T-helper 2 cell treated with Interferon-gamma antibody and Interleukin-4, amounts not matched to agents 5 μg/mL and 100 μg/mL, for 36 hours (primary cell): ENCODE measurements at regions not wholly inside any gene's neighbourhood (a gene's known extent, or its start where the extent isn't known, plus 50 kb on each side); places are given as distances from the start of the nearest gene placed in this dataset.

Source experiments
- DNase-seq: peaks from one replicate; pipeline ENCODE4 v3.0.0; 2021; ENCODE audit warnings: low spot score
- H3K27ac Mint-ChIP-seq: one replicate; pipeline ENCODE4 v1.8.0; 2021; ENCODE audit warnings: mild to moderate bottlenecking, mixed read lengths
- H3K27me3 Mint-ChIP-seq: one replicate; pipeline ENCODE4 v1.8.0; 2021; ENCODE audit warnings: low read depth, mixed read lengths
- H3K36me3 Mint-ChIP-seq: one replicate; pipeline ENCODE4 v1.8.0; 2021; ENCODE audit warnings: low read depth, mixed read lengths
- H3K4me1 Mint-ChIP-seq: one replicate; pipeline ENCODE4 v1.8.0; 2021; ENCODE audit warnings: low read depth, mixed read lengths
- H3K4me3 Mint-ChIP-seq: one replicate; pipeline ENCODE4 v1.8.0; 2022; ENCODE audit warnings: mild to moderate bottlenecking, moderate library complexity, mixed read lengths
- H3K9me3 Mint-ChIP-seq: one replicate; pipeline ENCODE4 v1.8.0; 2021; ENCODE audit warnings: mixed read lengths

DNA sequence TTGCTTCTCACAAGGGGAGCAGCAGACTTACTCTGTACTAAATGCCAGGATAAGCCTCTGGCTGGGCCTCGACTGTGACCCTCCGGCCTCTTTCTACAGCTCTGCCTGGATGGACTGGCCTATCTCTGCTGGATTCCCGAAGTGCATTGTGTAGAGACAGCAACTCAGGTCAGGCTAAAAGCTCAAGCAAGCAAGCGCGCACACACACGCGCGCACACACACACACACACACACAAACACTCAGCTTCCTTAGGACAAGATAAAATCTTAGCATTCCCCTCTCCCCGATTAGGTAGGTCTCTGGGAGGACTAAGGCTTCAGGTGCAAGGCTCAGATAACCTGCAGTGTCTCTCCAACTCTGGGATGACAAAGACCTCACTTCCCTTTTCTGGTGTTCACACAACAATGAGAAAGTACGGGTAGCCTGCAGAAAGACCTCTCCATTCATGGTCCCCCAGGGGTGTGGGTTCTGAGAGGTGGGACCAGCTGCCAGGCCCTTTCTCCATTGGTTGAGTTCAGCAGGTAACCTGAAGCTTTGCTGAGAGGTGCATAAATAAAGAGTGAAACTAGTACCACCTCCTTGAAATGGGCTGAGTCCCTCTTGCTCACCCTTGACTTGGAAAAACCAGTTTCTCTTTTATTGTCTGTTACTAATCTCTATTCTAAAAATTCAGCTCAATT is 155.1 kb upstream of the CAMK1G start:
- no peak for DNase-seq
- no peak overlapping the region for H3K27ac Mint-ChIP-seq

DNA sequence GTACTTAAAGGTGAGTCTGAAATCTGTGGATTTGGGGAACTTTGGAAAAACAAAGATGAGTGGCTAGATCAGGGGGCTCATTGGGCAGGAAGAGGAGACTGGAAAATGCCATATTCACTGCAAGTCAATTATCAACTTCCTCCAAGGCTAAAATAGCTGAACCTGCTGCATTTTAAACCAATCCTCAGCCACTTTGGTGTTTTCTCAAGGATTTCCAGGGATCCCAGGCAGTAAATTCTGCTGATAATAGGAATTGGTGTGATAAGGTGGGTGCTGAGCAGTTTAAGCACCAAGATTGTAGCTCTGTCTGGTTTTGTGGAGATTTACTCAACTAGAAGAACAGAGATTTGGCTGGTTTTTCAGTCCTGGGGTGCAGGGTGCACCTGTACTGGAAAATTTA is 153.9 kb upstream of the CAMK1G start:
- no peak overlapping the region for H3K4me3 Mint-ChIP-seq
- no peak for DNase-seq
- H3K4me1 Mint-ChIP-seq, result no peaks in the 10 kb centered on the region
- peaks cover 4% of the 10 kb centered on the region for H3K27me3 Mint-ChIP-seq
- H3K27ac Mint-ChIP-seq, result no peak overlapping the region
- H3K36me3 Mint-ChIP-seq, result no peaks in the 10 kb centered on the region
- H3K9me3 Mint-ChIP-seq, result no peaks in the 10 kb centered on the region

More for the DNA sequence above, 155.1 kb upstream of the CAMK1G start:
- no peaks in the 10 kb centered on the region for H3K36me3 Mint-ChIP-seq
- no peaks in the 10 kb centered on the region for H3K9me3 Mint-ChIP-seq
- H3K4me3 Mint-ChIP-seq, result no peak overlapping the region
- H3K4me1 Mint-ChIP-seq, result no peaks in the 10 kb centered on the region
- H3K27me3 Mint-ChIP-seq, result peaks cover 4% of the 10 kb centered on the region

- H3K4me1 Mint-ChIP-seq, result no peaks in the 10 kb centered on the region
- no peak for DNase-seq
- no peaks in the 10 kb centered on the region for H3K9me3 Mint-ChIP-seq
- H3K36me3 Mint-ChIP-seq, result no peaks in the 10 kb centered on the region
- peaks cover 8% of the 10 kb centered on the region for H3K27me3 Mint-ChIP-seq
- H3K4me3 Mint-ChIP-seq, result no peak overlapping the region
- no peak overlapping the region for H3K27ac Mint-ChIP-seq
Measured at GRCh38 chr1:209430107-209430506, 153.4 kb upstream of the CAMK1G start.

- Mint-ChIP-seq H3K27ac (no peak overlapping the region), H3K27me3 (peaks cover 8% of the 10 kb centered on the region), H3K4me1 (no peaks in the 10 kb centered on the region), H3K36me3 (no peaks in the 10 kb centered on the region), H3K9me3 (no peaks in the 10 kb centered on the region), H3K4me3 (no peak overlapping the region)
- DNase-seq, result no peak
Measured at GRCh38 chr1:209430821-209431259, 152.7 kb upstream of the CAMK1G start.

DNA sequence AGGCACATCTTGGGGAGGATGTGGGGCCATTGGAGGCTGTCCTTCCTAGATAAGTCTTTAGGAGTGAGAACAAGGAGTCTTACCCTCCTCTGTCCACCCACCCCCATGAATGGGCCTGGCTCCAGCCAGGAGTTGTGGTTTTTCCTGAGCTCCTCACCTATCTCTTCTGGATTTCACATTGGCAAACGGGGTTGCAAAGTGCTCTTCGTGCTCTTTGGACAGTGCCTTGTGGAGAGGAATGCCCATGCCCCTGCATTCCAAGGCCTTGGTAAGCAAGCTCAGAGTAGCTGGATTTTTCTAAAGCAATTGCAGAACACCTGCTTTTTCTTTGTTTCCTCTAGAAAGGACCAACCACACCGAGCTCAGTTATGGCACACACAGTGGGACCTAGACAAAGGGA is 152.1 kb upstream of the CAMK1G start:
- Mint-ChIP-seq H3K27ac (no peak overlapping the region), H3K4me1 (no peaks in the 10 kb centered on the region), H3K4me3 (no peak overlapping the region), H3K36me3 (no peaks in the 10 kb centered on the region), H3K9me3 (no peaks in the 10 kb centered on the region), H3K27me3 (peaks cover 7% of the 10 kb centered on the region)
- DNase-seq, result no peak

DNA sequence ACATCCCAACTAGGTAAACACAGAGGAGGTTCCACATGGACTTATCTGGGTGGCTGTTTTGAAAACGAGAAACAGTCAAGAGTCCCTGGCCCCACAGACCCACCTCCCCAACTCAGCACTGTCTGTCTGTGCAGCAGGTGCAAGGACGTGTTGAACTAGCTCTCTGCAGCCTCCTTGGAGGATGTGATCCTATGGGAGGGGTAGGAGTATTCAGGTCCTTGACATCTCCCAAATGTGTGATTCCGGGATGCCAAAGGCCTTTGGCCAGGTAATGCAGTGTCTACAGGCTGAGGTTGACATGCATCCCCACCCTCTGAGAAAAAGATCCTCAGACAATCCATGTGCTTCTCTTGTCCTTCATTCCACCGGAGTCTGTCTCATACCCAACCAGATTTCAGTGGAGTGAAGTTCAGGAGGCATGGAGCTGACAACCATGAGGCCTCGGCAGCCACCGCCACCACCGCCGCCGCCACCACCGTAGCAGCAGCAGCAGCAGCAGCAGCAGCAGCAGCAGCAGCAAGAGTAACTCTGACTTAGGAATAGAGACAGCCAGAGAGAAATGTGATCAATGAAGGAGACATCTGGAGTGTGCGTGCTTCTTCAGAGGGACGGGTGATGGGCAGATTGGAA is 151.6 kb upstream of the CAMK1G start:
- H3K4me3 Mint-ChIP-seq, result no peak overlapping the region
- no peak overlapping the region for H3K27ac Mint-ChIP-seq
- DNase-seq, result no peak
- no peaks in the 10 kb centered on the region for H3K9me3 Mint-ChIP-seq
- H3K4me1 Mint-ChIP-seq, result no peaks in the 10 kb centered on the region
- peaks cover 7% of the 10 kb centered on the region for H3K27me3 Mint-ChIP-seq
- H3K36me3 Mint-ChIP-seq, result no peaks in the 10 kb centered on the region

DNA sequence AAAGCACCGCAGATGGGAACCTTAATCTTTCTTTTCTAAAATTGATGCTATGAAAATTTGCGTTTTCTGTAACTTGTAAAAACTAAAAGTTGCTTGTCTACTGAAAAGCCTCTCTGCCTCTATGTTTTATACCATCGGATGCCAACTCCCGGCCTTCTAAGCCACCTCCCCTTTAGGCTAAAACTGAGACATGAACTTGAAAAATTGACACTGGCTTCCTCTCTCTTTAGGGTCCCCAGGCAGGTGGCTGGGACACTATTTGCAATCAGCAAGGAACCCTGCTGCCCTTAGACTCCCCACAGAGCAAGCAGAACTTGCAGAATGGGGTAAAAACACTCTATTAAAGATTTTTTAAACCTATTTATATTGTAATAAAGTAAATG is 151.1 kb upstream of the CAMK1G start:
- no peaks in the 10 kb centered on the region for H3K4me1 Mint-ChIP-seq
- no peak overlapping the region for H3K27ac Mint-ChIP-seq
- DNase-seq, result no peak
- no peaks in the 10 kb centered on the region for H3K9me3 Mint-ChIP-seq
- H3K4me3 Mint-ChIP-seq, result no peak overlapping the region
- H3K27me3 Mint-ChIP-seq, result peaks cover 7% of the 10 kb centered on the region
- no peaks in the 10 kb centered on the region for H3K36me3 Mint-ChIP-seq

GRCh38 chr1:209433649-209434031 is 149.9 kb upstream of the CAMK1G start:
- no peak for DNase-seq
- H3K36me3 Mint-ChIP-seq, result no peaks in the 10 kb centered on the region
- no peak overlapping the region for H3K27ac Mint-ChIP-seq
- no peak overlapping the region for H3K4me3 Mint-ChIP-seq
- no peaks in the 10 kb centered on the region for H3K4me1 Mint-ChIP-seq
- H3K27me3 Mint-ChIP-seq, result peaks cover 7% of the 10 kb centered on the region
- H3K9me3 Mint-ChIP-seq, result no peaks in the 10 kb centered on the region

- H3K27me3 Mint-ChIP-seq, result peaks cover 7% of the 10 kb centered on the region
Measured at GRCh38 chr1:209434066-209434465, 149.4 kb upstream of the CAMK1G start.

DNA sequence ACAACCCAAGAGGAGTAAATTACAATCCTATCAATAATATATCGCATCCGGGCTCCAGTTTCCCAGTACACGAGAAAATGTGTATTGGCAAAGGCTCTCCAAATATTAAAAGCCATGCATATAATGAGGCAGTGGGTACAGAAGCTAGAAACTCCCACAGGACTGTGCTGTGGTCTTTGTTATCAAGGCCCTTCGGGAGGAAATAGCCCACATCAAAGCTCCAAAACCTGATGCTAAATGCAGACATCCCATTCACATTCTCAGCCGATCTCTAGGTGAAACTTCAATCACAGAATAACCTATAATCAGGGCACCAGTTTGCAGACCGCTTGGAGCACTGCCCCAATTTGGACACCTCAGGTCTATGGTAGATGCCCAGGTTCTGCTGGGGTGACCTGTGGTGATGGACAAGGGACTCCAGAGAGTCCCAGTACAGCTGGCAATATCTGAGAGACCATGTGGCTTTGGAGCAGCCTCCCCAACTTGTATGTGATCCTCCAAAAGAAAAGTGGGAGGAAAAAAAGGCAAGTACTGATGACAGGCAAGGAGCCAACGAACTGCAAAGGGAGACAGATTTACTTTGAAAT is 148.8 kb upstream of the CAMK1G start:
- Mint-ChIP-seq H3K27me3 (peaks cover 7% of the 10 kb centered on the region), H3K4me1 (no peaks in the 10 kb centered on the region), H3K4me3 (no peak overlapping the region), H3K27ac (no peak overlapping the region), H3K9me3 (no peaks in the 10 kb centered on the region), H3K36me3 (no peaks in the 10 kb centered on the region)
- DNase-seq, result no peak

More at GRCh38 chr1:209434066-209434465, 149.4 kb upstream of the CAMK1G start:
- Mint-ChIP-seq H3K36me3 (no peaks in the 10 kb centered on the region), H3K4me3 (no peak overlapping the region), H3K27ac (no peak overlapping the region), H3K4me1 (no peaks in the 10 kb centered on the region), H3K9me3 (no peaks in the 10 kb centered on the region)
- no peak for DNase-seq

DNA sequence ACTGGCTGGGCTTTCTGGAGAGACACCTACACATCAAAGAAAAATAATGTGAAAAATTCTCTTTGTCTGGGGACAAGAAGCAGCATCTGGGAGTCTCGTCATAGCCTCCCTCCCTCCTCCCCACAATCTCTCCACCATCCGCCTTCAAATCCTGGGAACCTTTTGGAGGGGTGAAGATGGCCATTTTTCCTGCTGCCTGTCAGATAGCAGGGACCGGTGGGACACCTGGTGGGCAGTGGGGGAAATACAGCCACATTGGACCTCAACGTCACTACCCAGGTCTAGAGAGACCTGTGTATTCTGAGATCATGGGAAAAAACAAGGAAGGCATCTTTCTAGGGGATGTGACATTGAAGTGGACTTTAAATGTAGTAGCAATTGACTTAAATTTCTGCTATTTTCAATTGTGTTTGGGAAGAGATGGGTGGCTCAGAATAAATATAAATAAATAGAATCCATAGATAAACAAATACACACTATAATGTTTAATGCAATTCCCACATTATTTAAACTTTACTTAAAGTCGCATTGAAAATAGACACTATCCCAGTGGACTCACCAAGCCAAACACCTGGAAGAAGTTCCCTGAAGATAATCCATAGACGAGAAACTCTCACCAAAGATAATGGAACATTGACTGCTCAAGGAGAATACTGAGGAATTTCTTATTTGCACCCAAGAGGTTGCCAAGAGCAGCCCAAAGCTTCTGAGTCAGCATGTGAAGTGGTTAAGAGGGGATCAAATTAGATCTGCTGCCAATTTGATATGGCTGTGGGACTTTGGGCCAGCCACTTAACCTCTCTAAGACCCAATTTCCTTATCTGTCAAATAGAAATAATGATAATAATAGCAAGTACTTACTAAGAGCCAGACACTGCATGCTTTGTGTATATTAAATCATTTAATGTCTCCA is 147.6 kb upstream of the CAMK1G start:
- H3K4me3 Mint-ChIP-seq, result no peak overlapping the region
- no peaks in the 10 kb centered on the region for H3K9me3 Mint-ChIP-seq
- H3K36me3 Mint-ChIP-seq, result no peaks in the 10 kb centered on the region
- peak; percentile 13 for DNase-seq
- peaks cover 7% of the 10 kb centered on the region for H3K27me3 Mint-ChIP-seq
- no peak overlapping the region for H3K27ac Mint-ChIP-seq
- H3K4me1 Mint-ChIP-seq, result no peaks in the 10 kb centered on the region

GRCh38 chr1:209439828-209440227 is 143.7 kb upstream of the CAMK1G start:
- H3K36me3 Mint-ChIP-seq, result no peaks in the 10 kb centered on the region
- peaks cover 6% of the 10 kb centered on the region for H3K27me3 Mint-ChIP-seq
- H3K4me1 Mint-ChIP-seq, result no peaks in the 10 kb centered on the region
- no peaks in the 10 kb centered on the region for H3K9me3 Mint-ChIP-seq
- no peak overlapping the region for H3K4me3 Mint-ChIP-seq
- H3K27ac Mint-ChIP-seq, result no peak overlapping the region
- DNase-seq, result no peak

GRCh38 chr1:209443361-209443931 is 140.1 kb upstream of the CAMK1G start:
- Mint-ChIP-seq H3K9me3 (no peaks in the 10 kb centered on the region), H3K4me1 (no peaks in the 10 kb centered on the region), H3K27me3 (no peaks in the 10 kb centered on the region), H3K36me3 (no peaks in the 10 kb centered on the region), H3K27ac (no peak overlapping the region), H3K4me3 (no peak overlapping the region)
- DNase-seq, result no peak
